HG03571 (cell line): ENCODE measurements at regions not wholly inside any gene's neighbourhood (a gene's known extent, or its start where the extent isn't known, plus 50 kb on each side); places are given as distances from the start of the nearest gene placed in this dataset.

ENCODE experiments used
- ATAC-seq: cut with Tn5 transposase; IDR thresholded peaks from one replicate; pipeline ENCODE4 v1.9.1; 2021; ENCODE audit not compliant: unreplicated experiment

GRCh38 chr6:9428421-9429172 lies 986.3 kb downstream of the TFAP2A start:
- no peak for ATAC-seq

GRCh38 chr6:9422138-9422537 lies 986.8 kb upstream of the SLC35B3 start:
- no peak for ATAC-seq

GRCh38 chr6:9420316-9421015 lies 985.1 kb upstream of the SLC35B3 start:
- ATAC-seq, result no peak

- no peak for ATAC-seq
Observed at GRCh38 chr6:9417400-9417799, 982.1 kb upstream of the SLC35B3 start.

- ATAC-seq, result no peak
Observed at GRCh38 chr6:9412951-9413559, 977.7 kb upstream of the SLC35B3 start.

- ATAC-seq, result no peak
Observed at GRCh38 chr6:9409126-9409525, 973.8 kb upstream of the SLC35B3 start.

GRCh38 chr6:9408402-9409117 lies 973.2 kb upstream of the SLC35B3 start:
- ATAC-seq, result no peak

GRCh38 chr6:9405825-9406224 lies 970.5 kb upstream of the SLC35B3 start:
- no peak for ATAC-seq

GRCh38 chr6:9405369-9405768 lies 970.0 kb upstream of the SLC35B3 start:
- ATAC-seq, result no peak

GRCh38 chr6:9404351-9405146 lies 969.2 kb upstream of the SLC35B3 start:
- no peak for ATAC-seq

GRCh38 chr6:9403736-9404135 lies 968.4 kb upstream of the SLC35B3 start:
- no peak for ATAC-seq

GRCh38 chr6:9401960-9402359 lies 966.6 kb upstream of the SLC35B3 start:
- ATAC-seq, result no peak

- no peak for ATAC-seq
Observed at GRCh38 chr6:9399916-9400315, 964.6 kb upstream of the SLC35B3 start.

- no peak for ATAC-seq
Observed at GRCh38 chr6:9398767-9399373, 963.5 kb upstream of the SLC35B3 start.

GRCh38 chr6:9398071-9398766 lies 962.9 kb upstream of the SLC35B3 start:
- no peak for ATAC-seq

GRCh38 chr6:9388596-9388995 lies 953.3 kb upstream of the SLC35B3 start:
- no peak for ATAC-seq

- no peak for ATAC-seq
Observed at GRCh38 chr6:9380568-9380967, 945.2 kb upstream of the SLC35B3 start.

- no peak for ATAC-seq
Observed at GRCh38 chr6:9373308-9373707, 938.0 kb upstream of the SLC35B3 start.

- no peak for ATAC-seq
Observed at GRCh38 chr6:9370480-9370879, 935.1 kb upstream of the SLC35B3 start.

- no peak for ATAC-seq
Observed at GRCh38 chr6:9365378-9365777, 930.0 kb upstream of the SLC35B3 start.
